ENCODE measurements at regions not wholly inside any gene's neighbourhood (a gene's known extent, or its start where the extent isn't known, plus 50 kb on each side); places are given as distances from the start of the nearest gene placed in this dataset.

GRCh38 chr16:82402665-82403218 is 224.0 kb upstream of the CDH13 start:
- no peak for DNase-seq

- DNase-seq, result no peak
Measured at GRCh38 chr16:82400046-82400445, 226.7 kb upstream of the CDH13 start.

- no peak for DNase-seq
Measured at GRCh38 chr16:82396509-82396908, 226.5 kb upstream of the MPHOSPH6 start.

- no peak for DNase-seq
Measured at GRCh38 chr16:82395212-82395611, 225.2 kb upstream of the MPHOSPH6 start.

GRCh38 chr16:82391690-82392089 is 221.7 kb upstream of the MPHOSPH6 start:
- DNase-seq, result no peak

GRCh38 chr16:82389956-82390650 is 220.1 kb upstream of the MPHOSPH6 start:
- DNase-seq, result no peak

- no peak for DNase-seq
Measured at GRCh38 chr16:82386761-82387160, 216.7 kb upstream of the MPHOSPH6 start.

GRCh38 chr16:82384949-82385348 is 214.9 kb upstream of the MPHOSPH6 start:
- no peak for DNase-seq

GRCh38 chr16:82384017-82384416 is 214.0 kb upstream of the MPHOSPH6 start:
- DNase-seq, result no peak

GRCh38 chr16:82382521-82382920 is 212.5 kb upstream of the MPHOSPH6 start:
- DNase-seq, result no peak

GRCh38 chr16:82379551-82379950 is 209.5 kb upstream of the MPHOSPH6 start:
- no peak for DNase-seq

- no peak for DNase-seq
Measured at GRCh38 chr16:82373976-82374375, 204.0 kb upstream of the MPHOSPH6 start.

GRCh38 chr16:82370282-82370681 is 200.3 kb upstream of the MPHOSPH6 start:
- no peak for DNase-seq

GRCh38 chr16:82368041-82368440 is 198.0 kb upstream of the MPHOSPH6 start:
- DNase-seq, result no peak

GRCh38 chr16:82366462-82366861 is 196.4 kb upstream of the MPHOSPH6 start:
- no peak for DNase-seq

GRCh38 chr16:82364690-82365089 is 194.7 kb upstream of the MPHOSPH6 start:
- DNase-seq, result no peak

- DNase-seq, result no peak
Measured at GRCh38 chr16:82363026-82363816, 193.2 kb upstream of the MPHOSPH6 start.

GRCh38 chr16:82361885-82362284 is 191.9 kb upstream of the MPHOSPH6 start:
- DNase-seq, result no peak

GRCh38 chr16:82360024-82360783 is 190.2 kb upstream of the MPHOSPH6 start:
- DNase-seq, result no peak

- no peak for DNase-seq
Measured at GRCh38 chr16:82358606-82359221, 188.7 kb upstream of the MPHOSPH6 start.

GRCh38 chr16:82358161-82358560 is 188.1 kb upstream of the MPHOSPH6 start:
- no peak for DNase-seq

- DNase-seq, result no peak
Measured at GRCh38 chr16:82357237-82357636, 187.2 kb upstream of the MPHOSPH6 start.

- DNase-seq, result no peak
Measured at GRCh38 chr16:82350560-82350959, 180.5 kb upstream of the MPHOSPH6 start.

Measured in stimulated activated CD8-positive, alpha-beta memory T cell treated with anti-CD3 and anti-CD28 coated beads, Interleukin-4, amount 100 ng/mL, for 48 hours (primary cell).